ENCODE measurements at regions not wholly inside any gene's neighbourhood (a gene's known extent, or its start where the extent isn't known, plus 50 kb on each side); places are given as distances from the start of the nearest gene placed in this dataset.
"Not testable (repeated sequence)": the region's sequence is repeated elsewhere in the genome, so short reads cannot be mapped to it uniquely, and the experiment has no call there.

- no peak for DNase-seq
Measured at GRCh38 chr6:9085709-9086070, 650.3 kb upstream of the SLC35B3 start.

DNA sequence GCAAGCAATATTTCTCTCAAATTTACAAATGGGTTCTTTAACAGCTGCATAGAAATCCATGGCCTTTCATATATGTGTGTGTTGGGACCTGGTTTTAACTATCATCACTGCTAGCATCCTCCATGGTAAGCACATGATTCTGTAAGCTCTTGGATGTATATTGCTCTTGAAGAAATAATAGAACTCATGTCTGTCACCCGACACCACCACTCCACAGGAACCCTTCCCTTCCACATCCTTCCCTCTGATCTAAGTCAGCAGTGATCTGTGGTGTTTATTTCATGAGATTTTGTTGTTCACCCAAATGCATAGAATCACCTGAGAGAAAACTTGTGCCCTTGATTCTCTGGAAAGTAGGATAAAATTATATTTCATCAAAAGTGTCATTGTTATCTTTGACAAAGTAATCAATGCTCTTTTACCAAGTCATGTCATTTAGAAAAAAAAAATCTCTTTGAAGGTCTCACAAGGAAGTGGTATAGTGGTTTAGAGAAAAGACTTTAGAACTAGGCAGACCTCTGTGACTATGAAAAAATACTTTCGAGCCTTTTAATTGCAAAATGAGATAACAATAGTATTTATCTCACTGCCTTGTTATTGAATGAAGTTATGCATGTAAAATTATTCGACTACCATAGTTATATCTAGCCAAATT, 649.8 kb upstream of the SLC35B3 start:
- peak; percentile 4 for DNase-seq

DNA sequence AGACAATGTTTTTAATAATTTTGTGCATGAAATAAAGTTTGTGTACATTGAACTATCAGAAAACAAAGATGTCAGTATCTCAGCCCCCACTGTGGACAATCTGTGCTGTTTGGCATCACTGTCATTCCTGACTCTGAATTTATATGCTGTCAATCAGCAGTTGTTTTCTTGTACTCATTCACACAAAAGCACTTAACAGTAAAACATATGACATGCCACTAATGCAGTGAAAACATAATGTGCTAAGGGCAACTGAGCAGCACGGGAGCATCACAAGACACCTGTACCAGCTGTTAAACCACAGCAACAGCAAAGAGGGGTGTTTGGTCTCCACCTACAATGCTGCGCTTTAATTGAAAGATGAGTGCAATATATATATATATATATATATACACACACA, 647.8 kb upstream of the SLC35B3 start:
- no peak for DNase-seq

DNA sequence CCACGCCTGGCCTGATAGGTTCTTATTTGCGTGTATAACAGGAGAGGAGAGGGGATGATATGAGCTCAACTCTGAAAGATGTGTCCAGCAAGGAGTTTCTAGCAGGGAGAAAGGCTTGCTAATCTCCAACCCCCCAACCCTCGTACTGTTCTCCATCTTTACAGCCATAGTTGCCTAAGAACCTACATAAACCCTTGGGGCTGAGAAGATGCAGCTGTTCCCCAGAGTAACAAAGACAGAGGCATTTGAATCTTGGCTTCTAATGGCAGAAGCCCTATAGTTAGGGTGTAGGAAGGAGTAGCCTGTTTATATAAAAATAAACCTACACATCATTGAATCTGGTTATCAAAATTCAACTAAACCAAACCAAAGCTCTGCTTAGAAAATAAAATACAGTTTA, 631.4 kb upstream of the SLC35B3 start:
- DNase-seq, result no peak

GRCh38 chr6:9064156-9064555, 628.8 kb upstream of the SLC35B3 start:
- no peak for DNase-seq

GRCh38 chr6:9062596-9062995, 627.3 kb upstream of the SLC35B3 start:
- no peak for DNase-seq

DNA sequence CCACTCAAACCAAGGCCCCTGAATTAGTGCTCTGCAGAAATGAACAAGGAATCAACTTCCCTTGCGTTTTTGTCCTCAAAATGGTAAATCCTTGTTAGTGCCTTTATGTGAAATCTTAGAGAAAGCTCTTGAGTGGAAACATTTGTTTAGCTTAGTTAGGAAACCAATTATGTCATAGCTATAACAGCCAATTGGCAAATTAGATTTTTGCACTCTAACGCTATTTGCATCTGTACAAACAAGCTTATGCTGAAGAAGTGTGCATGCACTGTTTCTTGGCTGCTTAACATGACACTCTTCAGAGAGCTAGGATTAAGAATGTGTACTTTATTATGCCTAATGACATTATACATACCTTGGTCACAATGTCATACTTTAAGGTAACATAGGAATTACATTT, 622.6 kb upstream of the SLC35B3 start:
- DNase-seq, result no peak

GRCh38 chr6:9056556-9056955, 621.2 kb upstream of the SLC35B3 start:
- DNase-seq, result no peak

GRCh38 chr6:9044426-9044825, 609.1 kb upstream of the SLC35B3 start:
- no peak for DNase-seq

- no peak for DNase-seq
Measured at GRCh38 chr6:9040718-9041117, 605.4 kb upstream of the SLC35B3 start.

DNA sequence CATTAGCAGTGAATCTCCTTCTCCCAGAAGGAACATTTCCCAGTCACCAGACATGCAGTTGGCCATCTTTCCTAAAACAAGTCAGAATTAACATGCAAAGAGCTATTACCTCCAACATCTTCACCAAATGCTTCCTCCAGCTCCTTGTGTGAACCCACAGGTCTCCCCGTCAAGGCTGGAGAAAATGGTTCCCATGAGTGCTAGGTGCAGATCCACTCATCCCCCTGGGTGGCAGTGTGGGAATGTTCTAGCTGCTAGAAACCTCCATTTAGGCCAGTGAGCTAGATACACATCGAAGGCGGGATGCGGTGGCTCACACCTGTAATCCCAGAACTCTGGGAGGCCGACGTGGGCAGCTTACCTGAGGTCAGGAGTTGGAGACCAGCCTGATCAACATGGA, 603.9 kb upstream of the SLC35B3 start:
- no peak for DNase-seq

GRCh38 chr6:9028086-9028485, 592.7 kb upstream of the SLC35B3 start:
- peak; percentile 7 for DNase-seq

GRCh38 chr6:9025796-9026394, 590.5 kb upstream of the SLC35B3 start:
- DNase-seq, result no peak

- DNase-seq, result no peak
Measured at GRCh38 chr6:9025228-9025627, 589.9 kb upstream of the SLC35B3 start.

- not testable (repeated sequence) for DNase-seq
Measured at GRCh38 chr6:9024246-9024645, 588.9 kb upstream of the SLC35B3 start.

DNA sequence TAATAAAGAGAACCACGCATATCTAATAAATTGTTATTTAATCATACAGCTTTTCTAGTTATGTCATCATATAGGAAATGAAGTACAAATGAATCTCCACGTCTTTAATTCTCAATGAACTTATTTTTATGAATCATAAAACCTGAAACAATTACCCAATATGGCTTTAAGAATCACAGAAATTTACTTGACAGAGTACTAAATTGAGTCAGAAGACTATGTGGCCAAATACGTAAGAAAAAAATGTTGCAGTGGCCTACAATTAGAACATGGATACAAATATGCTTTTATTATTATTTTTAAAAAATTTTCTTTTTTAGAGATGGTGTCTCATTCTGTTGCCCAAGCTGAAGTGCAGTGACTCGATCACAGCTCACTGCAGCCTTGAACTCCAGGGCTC, 584.7 kb upstream of the SLC35B3 start:
- peak; percentile 30 for DNase-seq

GRCh38 chr6:9009931-9010330, 574.6 kb upstream of the SLC35B3 start:
- DNase-seq, result no peak

GRCh38 chr6:9007027-9007426, 571.7 kb upstream of the SLC35B3 start:
- no peak for DNase-seq

DNA sequence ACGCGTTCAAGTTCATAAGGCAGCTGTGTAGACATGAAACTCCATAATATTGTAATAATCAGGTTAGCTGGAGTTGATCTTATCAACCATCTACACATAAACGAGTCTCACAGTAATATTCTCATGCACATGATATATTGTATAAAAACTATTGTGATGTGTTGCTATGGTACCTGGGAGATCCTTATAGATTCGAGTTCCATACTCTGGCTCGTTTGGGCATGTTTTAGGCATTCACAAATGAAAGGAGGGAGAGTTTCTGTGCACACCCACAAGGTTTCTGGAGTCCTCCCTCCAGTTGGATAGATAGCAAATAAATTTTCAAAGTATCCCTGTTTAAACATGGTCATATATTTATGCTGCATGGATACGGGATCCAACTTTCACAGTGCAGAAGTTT, 567.5 kb upstream of the SLC35B3 start:
- no peak for DNase-seq

- DNase-seq, result no peak
Measured at GRCh38 chr6:8995156-8995555, 559.8 kb upstream of the SLC35B3 start.

DNA sequence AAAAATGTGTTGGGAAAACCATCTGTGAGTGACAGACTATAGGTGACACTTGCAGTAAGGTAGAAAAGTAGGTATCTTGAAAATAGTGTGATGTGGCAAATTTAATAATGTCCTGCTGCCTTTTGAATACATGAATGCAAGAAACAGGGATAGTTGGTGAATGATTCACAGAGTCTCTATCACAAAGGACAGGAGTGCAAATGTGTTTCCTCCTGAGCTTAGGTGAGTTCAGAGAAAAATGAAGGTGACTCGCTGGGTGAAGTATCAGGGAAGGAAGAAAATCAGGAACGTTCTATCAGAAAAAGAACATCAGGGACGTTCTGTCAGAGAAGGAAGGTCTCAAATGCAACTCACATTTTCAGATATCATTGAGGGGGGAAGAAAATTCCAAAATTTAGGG, 557.8 kb upstream of the SLC35B3 start:
- no peak for DNase-seq

DNA sequence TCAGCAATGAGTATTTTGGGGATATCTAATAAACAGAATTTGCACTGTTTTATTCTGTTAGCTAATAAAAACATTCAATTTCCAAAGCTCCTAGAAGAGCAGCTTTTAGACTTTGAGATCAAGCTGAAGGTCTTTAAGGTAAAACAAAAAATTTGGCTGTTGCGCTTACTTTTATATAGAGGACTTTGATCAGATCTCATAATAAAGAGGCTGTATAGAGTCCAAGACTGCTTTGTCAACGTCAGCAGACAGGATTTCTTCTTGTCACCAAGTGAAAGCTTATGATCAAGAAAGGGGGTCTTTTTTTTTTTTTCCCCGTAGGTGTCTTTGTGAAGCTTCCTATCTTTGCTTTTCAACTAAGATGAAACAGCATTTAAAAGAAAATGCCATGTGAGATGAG, 556.5 kb upstream of the SLC35B3 start:
- no peak for DNase-seq

GRCh38 chr6:8990075-8990474, 554.7 kb upstream of the SLC35B3 start:
- DNase-seq, result no peak

GRCh38 chr6:8983202-8983688, 547.9 kb upstream of the SLC35B3 start:
- peak; percentile 54 for DNase-seq

- DNase-seq, result no peak
Measured at GRCh38 chr6:8982668-8983067, 547.3 kb upstream of the SLC35B3 start.

Data from fibroblast of skin of back (primary cell).